Suprapubic skin (tissue), 4 donors: ENCODE measurements at regions not wholly inside any gene's neighbourhood (a gene's known extent, or its start where the extent isn't known, plus 50 kb on each side); places are given as distances from the start of the nearest gene placed in this dataset.

Experiments used
- EP300 ChIP-seq: sonication (generic); formaldehyde crosslinking; IDR thresholded peaks from one replicate; pipeline ENCODE4 v1.6.1; 2017; ENCODE audit warnings: antibody characterized with exemption
- POLR2A ChIP-seq, 2 donors: fragments of 450-650 bp; IDR thresholded peaks; one replicate each; pipeline ENCODE4 v1.6.1; 2017; ENCODE audit warnings: antibody characterized with exemption in 2 of 2, mild to moderate bottlenecking in 2 of 2, moderate library complexity in 2 of 2
- POLR2AphosphoS5 ChIP-seq, 3 donors: sonication (generic); formaldehyde crosslinking; IDR thresholded peaks; one replicate each; pipeline ENCODE4 v1.6.1; 2017; ENCODE audit warnings: antibody characterized with exemption in 3 of 3
- TF ChIP-seq, protein P1 (sequence below), 2 donors: fragments of 200-600 bp in 1 of 2; fragments of 450-650 bp in 1 of 2; sonication (generic) in 1 of 2; IDR thresholded peaks; one replicate each; pipeline ENCODE4 v1.5.1; 2016 to 2019; ENCODE audit warnings: antibody characterized with exemption in 2 of 2, mild to moderate bottlenecking in 1 of 2, moderate library complexity in 1 of 2

DNA sequence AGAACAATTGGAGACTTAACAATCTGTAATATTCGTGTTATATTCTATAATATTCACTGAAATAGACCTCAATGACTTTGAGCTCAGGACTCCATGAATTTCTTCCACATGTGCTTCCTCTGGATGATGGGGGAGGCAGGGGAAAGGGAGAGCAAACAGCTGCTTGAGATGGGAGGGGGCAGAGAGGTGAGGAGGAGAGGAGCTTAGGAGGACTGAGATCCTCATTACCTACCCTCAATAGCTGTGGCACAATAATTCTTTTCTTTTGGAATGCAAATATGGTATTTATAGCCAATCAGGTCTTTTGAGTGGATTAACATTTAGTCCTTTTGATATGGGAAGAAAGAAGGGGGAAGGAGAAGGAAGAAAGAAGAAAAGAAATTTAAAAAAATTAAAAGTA, 64.1 kb upstream of the ZNF217 start:
- TF ChIP-seq EP300 (no peak), POLR2A (IDR thresholded peaks at IDR 0.05) (no peak), POLR2AphosphoS5 (IDR thresholded peaks at IDR 0.05) (no peak)
- TF ChIP-seq, protein P1, sequence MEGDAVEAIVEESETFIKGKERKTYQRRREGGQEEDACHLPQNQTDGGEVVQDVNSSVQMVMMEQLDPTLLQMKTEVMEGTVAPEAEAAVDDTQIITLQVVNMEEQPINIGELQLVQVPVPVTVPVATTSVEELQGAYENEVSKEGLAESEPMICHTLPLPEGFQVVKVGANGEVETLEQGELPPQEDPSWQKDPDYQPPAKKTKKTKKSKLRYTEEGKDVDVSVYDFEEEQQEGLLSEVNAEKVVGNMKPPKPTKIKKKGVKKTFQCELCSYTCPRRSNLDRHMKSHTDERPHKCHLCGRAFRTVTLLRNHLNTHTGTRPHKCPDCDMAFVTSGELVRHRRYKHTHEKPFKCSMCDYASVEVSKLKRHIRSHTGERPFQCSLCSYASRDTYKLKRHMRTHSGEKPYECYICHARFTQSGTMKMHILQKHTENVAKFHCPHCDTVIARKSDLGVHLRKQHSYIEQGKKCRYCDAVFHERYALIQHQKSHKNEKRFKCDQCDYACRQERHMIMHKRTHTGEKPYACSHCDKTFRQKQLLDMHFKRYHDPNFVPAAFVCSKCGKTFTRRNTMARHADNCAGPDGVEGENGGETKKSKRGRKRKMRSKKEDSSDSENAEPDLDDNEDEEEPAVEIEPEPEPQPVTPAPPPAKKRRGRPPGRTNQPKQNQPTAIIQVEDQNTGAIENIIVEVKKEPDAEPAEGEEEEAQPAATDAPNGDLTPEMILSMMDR (IDR thresholded peaks at IDR 0.05), result no peak
